ENCODE measurements at regions not wholly inside any gene's neighbourhood (a gene's known extent, or its start where the extent isn't known, plus 50 kb on each side); places are given as distances from the start of the nearest gene placed in this dataset.

DNA sequence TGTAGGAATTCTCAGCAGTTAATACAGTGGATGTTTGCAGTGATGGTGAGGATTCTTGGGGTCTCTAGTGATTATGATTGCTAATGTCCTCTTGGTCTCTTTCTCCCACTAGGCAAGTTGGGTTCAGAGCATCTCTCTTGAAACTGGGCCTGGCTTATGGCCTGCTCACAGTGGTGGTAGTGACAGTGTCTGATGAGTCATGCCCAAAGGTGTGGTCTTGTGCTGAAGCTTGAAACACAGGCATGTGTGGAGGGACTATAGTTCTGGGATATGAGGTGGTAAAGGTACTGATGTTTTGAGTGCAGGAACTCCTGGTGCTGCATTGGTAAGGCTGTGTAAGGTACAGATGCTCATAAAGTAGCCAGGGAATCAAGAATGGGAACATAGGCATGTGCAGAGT lies 231.1 kb downstream of the FAM170A start:
- Histone ChIP-seq H3K79me2 (ENCODE audit: control insufficient read depth, insufficient read depth, low read length) (no peaks in the 10 kb centered on the region), H3K27ac (ENCODE audit: low read length in 2 of 2) (no peak overlapping the region), H3K4me3 (ENCODE audit: control extremely low read depth in 1 of 5, extremely low read depth in 1 of 5, insufficient read depth in 1 of 5, low read depth in 2 of 5, low read length in 4 of 5) (no peak overlapping the region), H4K20me1 (ENCODE audit: control insufficient read depth, insufficient read depth, low read length, poor library complexity, severe bottlenecking) (no peaks in the 10 kb centered on the region), H3K4me1 (ENCODE audit: control insufficient read depth in 2 of 2, insufficient read depth in 2 of 2, low read length in 2 of 2) (no peaks in the 10 kb centered on the region), H2AFZ (ENCODE audit: insufficient read depth, low read depth, low read length, poor library complexity, severe bottlenecking) (no peak overlapping the region), H3K9me3 (ENCODE audit: control extremely low read depth in 1 of 3, control insufficient read depth in 2 of 3, insufficient read depth in 1 of 3, low read length in 2 of 3) (no peaks in the 10 kb centered on the region), H3K27me3 (replicated peaks in 1 of 4; ENCODE audit: control extremely low read depth in 1 of 4, control insufficient read depth in 3 of 4, insufficient read depth in 4 of 4, low read length in 3 of 4) (no peaks in the 10 kb centered on the region), H3K36me3 (replicated peaks in 1 of 2; ENCODE audit: control extremely low read depth in 1 of 2, control insufficient read depth in 1 of 2, extremely low read depth in 1 of 2, insufficient read depth in 2 of 2, low read length in 1 of 2) (no peaks in the 10 kb centered on the region), H3K4me2 (replicated peaks; ENCODE audit: low read depth, low read length, poor library complexity, severe bottlenecking) (no peak overlapping the region), H3K9ac (ENCODE audit: low read length) (no peak overlapping the region)
- no peaks in the 10 kb centered on the region for H3K4me1 Mint-ChIP-seq
- no peak overlapping the region for H3K27ac Mint-ChIP-seq
- CTCF ChIA-PET, result no interaction called here
- peaks cover 3% of the 10 kb centered on the region for H3K9me3 Mint-ChIP-seq (ENCODE audit: insufficient read depth)
- no peaks in the 10 kb centered on the region for H3K27me3 Mint-ChIP-seq
- no peak for ATAC-seq (ENCODE audit: low read depth)
- no peak for TF ChIP-seq EZH2 (IDR thresholded peaks at IDR 0.05; ENCODE audit: borderline replicate concordance, insufficient read depth, low read depth, low read length, poor library complexity, severe bottlenecking)
- TF ChIP-seq, protein P1, sequence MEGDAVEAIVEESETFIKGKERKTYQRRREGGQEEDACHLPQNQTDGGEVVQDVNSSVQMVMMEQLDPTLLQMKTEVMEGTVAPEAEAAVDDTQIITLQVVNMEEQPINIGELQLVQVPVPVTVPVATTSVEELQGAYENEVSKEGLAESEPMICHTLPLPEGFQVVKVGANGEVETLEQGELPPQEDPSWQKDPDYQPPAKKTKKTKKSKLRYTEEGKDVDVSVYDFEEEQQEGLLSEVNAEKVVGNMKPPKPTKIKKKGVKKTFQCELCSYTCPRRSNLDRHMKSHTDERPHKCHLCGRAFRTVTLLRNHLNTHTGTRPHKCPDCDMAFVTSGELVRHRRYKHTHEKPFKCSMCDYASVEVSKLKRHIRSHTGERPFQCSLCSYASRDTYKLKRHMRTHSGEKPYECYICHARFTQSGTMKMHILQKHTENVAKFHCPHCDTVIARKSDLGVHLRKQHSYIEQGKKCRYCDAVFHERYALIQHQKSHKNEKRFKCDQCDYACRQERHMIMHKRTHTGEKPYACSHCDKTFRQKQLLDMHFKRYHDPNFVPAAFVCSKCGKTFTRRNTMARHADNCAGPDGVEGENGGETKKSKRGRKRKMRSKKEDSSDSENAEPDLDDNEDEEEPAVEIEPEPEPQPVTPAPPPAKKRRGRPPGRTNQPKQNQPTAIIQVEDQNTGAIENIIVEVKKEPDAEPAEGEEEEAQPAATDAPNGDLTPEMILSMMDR (IDR thresholded peaks at IDR 0.05), result no peak
- intact Hi-C loops (cut with micrococcal nuclease), result no loop called here
- no peak overlapping the region for H3K4me3 Mint-ChIP-seq
- POLR2A ChIA-PET, result no interaction called here
- no peak for DNase-seq

DNA sequence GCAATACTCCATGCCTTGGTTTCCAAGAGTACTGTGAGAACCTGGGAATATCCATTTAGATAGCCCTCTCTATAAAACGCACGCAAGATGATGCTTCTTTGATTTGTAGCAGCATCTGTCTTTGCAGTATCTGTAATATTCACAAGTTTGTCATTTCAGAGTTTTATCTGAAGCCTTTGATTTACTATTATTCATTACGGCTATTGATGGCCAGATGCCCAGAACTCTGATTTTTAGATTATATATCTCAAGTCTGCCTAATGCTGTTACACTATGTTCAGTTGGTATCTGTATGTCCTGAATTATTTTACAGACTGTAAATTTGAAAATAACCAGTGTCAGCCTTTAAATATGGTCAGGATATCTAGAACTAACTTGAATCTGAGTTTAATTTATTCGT lies 233.3 kb downstream of the FAM170A start:
- H3K4me3 ChIP-seq (ENCODE audit: control extremely low read depth in 1 of 5, extremely low read depth in 1 of 5, insufficient read depth in 1 of 5, low read depth in 2 of 5, low read length in 4 of 5), result no peak overlapping the region
- no peaks in the 10 kb centered on the region for H4K20me1 ChIP-seq (ENCODE audit: control insufficient read depth, insufficient read depth, low read length, poor library complexity, severe bottlenecking)
- no peak overlapping the region for H3K27ac ChIP-seq (ENCODE audit: low read length in 2 of 2)
- ChIA-PET CTCF (no interaction called here), POLR2A (no interaction called here)
- H3K4me1 Mint-ChIP-seq, result no peaks in the 10 kb centered on the region
- H2AFZ ChIP-seq (ENCODE audit: insufficient read depth, low read depth, low read length, poor library complexity, severe bottlenecking), result no peak overlapping the region
- no peak overlapping the region for H3K9ac ChIP-seq (ENCODE audit: low read length)
- no peak for DNase-seq
- H3K9me3 ChIP-seq (ENCODE audit: control extremely low read depth in 1 of 3, control insufficient read depth in 2 of 3, insufficient read depth in 1 of 3, low read length in 2 of 3), result no peaks in the 10 kb centered on the region
- ATAC-seq (ENCODE audit: low read depth), result no peak
- intact Hi-C loops (cut with micrococcal nuclease), result no loop called here
- no peaks in the 10 kb centered on the region for H3K36me3 ChIP-seq (replicated peaks in 1 of 2; ENCODE audit: control extremely low read depth in 1 of 2, control insufficient read depth in 1 of 2, extremely low read depth in 1 of 2, insufficient read depth in 2 of 2, low read length in 1 of 2)
- no peaks in the 10 kb centered on the region for H3K9me3 Mint-ChIP-seq (ENCODE audit: insufficient read depth)
- WGBS (ENCODE audit: insufficient coverage), result no CpG with 5 or more reads among the region's 4 CpGs
- H3K27me3 ChIP-seq (replicated peaks in 1 of 4; ENCODE audit: control extremely low read depth in 1 of 4, control insufficient read depth in 3 of 4, insufficient read depth in 4 of 4, low read length in 3 of 4), result no peaks in the 10 kb centered on the region
- no peak overlapping the region for H3K4me2 ChIP-seq (replicated peaks; ENCODE audit: low read depth, low read length, poor library complexity, severe bottlenecking)
- no peaks in the 10 kb centered on the region for H3K4me1 ChIP-seq (ENCODE audit: control insufficient read depth in 2 of 2, insufficient read depth in 2 of 2, low read length in 2 of 2)
- H3K27ac Mint-ChIP-seq, result no peak overlapping the region
- H3K4me3 Mint-ChIP-seq, result no peak overlapping the region
- no peaks in the 10 kb centered on the region for H3K79me2 ChIP-seq (ENCODE audit: control insufficient read depth, insufficient read depth, low read length)
- no peaks in the 10 kb centered on the region for H3K27me3 Mint-ChIP-seq
- TF ChIP-seq, protein P1 (IDR thresholded peaks at IDR 0.05), result no peak
- no peak for TF ChIP-seq EZH2 (IDR thresholded peaks at IDR 0.05; ENCODE audit: borderline replicate concordance, insufficient read depth, low read depth, low read length, poor library complexity, severe bottlenecking)

Measured in B cell (primary cell).